ENCODE measurements at regions not wholly inside any gene's neighbourhood (a gene's known extent, or its start where the extent isn't known, plus 50 kb on each side); places are given as distances from the start of the nearest gene placed in this dataset.

- DNase-seq: no peak
Observed at GRCh38 chr10:6919077-6919476, 339.0 kb upstream of the PRKCQ start.

GRCh38 chr10:6918305-6918704, 338.2 kb upstream of the PRKCQ start:
- DNase-seq: peak; percentile 59

GRCh38 chr10:6917125-6917524, 337.0 kb upstream of the PRKCQ start:
- no peak for DNase-seq

GRCh38 chr10:6916601-6917000, 336.5 kb upstream of the PRKCQ start:
- DNase-seq: peak; percentile 64

- DNase-seq: no peak
Observed at GRCh38 chr10:6915307-6915706, 335.2 kb upstream of the PRKCQ start.

GRCh38 chr10:6912929-6913328, 332.9 kb upstream of the PRKCQ start:
- DNase-seq: no peak

- no peak for DNase-seq
Observed at GRCh38 chr10:6912424-6912823, 332.3 kb upstream of the PRKCQ start.

GRCh38 chr10:6912021-6912420, 331.9 kb upstream of the PRKCQ start:
- DNase-seq: no peak

- no peak for DNase-seq
Observed at GRCh38 chr10:6909905-6910560, 330.0 kb upstream of the PRKCQ start.

- no peak for DNase-seq
Observed at GRCh38 chr10:6907877-6908530, 327.9 kb upstream of the PRKCQ start.

- DNase-seq: no peak
Observed at GRCh38 chr10:6894405-6894804, 314.3 kb upstream of the PRKCQ start.

GRCh38 chr10:6892864-6893263, 312.8 kb upstream of the PRKCQ start:
- no peak for DNase-seq

- no peak for DNase-seq
Observed at GRCh38 chr10:6891924-6892323, 311.8 kb upstream of the PRKCQ start.

- no peak for DNase-seq
Observed at GRCh38 chr10:6889718-6890117, 309.6 kb upstream of the PRKCQ start.

- no peak for DNase-seq
Observed at GRCh38 chr10:6888434-6888833, 308.4 kb upstream of the PRKCQ start.

GRCh38 chr10:6885284-6885683, 305.2 kb upstream of the PRKCQ start:
- DNase-seq: no peak

GRCh38 chr10:6881987-6882386, 301.9 kb upstream of the PRKCQ start:
- no peak for DNase-seq

- DNase-seq: no peak
Observed at GRCh38 chr10:6877722-6878392, 297.8 kb upstream of the PRKCQ start.

- no peak for DNase-seq
Observed at GRCh38 chr10:6877336-6877721, 297.3 kb upstream of the PRKCQ start.

GRCh38 chr10:6875269-6875865, 295.3 kb upstream of the PRKCQ start:
- no peak for DNase-seq

GRCh38 chr10:6871128-6871527, 291.1 kb upstream of the PRKCQ start:
- no peak for DNase-seq

GRCh38 chr10:6868036-6868725, 288.1 kb upstream of the PRKCQ start:
- no peak for DNase-seq

- DNase-seq: no peak
Observed at GRCh38 chr10:6866757-6867156, 286.7 kb upstream of the PRKCQ start.
